Panc1 (cell line): ENCODE measurements at regions not wholly inside any gene's neighbourhood (a gene's known extent, or its start where the extent isn't known, plus 50 kb on each side); places are given as distances from the start of the nearest gene placed in this dataset.

Experiments
- POLR2AphosphoS5 ChIP-seq: IDR thresholded peaks from 2 replicates; pipeline ENCODE4 v1.6.1; 2012; ENCODE audit warnings: mild to moderate bottlenecking, low read depth, low read length, moderate library complexity
- TF ChIP-seq, protein P1 (sequence below): fragments of 450-650 bp; IDR thresholded peaks from 2 replicates; pipeline ENCODE4 v1.5.1; 2017; ENCODE audit warnings: mild to moderate bottlenecking

DNA sequence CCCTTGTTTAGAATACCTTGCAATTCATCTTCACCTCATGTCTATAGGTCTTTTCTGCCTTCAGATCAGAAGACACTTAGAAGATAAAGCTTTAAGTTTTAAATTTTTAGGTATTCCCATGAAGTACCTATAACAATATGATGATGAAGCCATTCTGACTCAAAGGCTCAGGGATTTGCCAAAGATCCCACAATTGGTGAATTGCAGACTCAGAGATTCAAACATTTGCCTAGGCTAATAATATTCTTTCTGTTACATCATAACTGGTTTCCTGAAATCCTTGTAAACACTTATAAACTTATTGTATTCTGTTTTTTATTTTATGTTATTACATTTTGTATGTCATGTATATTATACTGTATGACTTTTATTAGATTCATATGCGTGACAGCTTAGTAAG is 62.8 kb upstream of the ZFAND5 start:
- TF ChIP-seq, protein P1, sequence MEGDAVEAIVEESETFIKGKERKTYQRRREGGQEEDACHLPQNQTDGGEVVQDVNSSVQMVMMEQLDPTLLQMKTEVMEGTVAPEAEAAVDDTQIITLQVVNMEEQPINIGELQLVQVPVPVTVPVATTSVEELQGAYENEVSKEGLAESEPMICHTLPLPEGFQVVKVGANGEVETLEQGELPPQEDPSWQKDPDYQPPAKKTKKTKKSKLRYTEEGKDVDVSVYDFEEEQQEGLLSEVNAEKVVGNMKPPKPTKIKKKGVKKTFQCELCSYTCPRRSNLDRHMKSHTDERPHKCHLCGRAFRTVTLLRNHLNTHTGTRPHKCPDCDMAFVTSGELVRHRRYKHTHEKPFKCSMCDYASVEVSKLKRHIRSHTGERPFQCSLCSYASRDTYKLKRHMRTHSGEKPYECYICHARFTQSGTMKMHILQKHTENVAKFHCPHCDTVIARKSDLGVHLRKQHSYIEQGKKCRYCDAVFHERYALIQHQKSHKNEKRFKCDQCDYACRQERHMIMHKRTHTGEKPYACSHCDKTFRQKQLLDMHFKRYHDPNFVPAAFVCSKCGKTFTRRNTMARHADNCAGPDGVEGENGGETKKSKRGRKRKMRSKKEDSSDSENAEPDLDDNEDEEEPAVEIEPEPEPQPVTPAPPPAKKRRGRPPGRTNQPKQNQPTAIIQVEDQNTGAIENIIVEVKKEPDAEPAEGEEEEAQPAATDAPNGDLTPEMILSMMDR, result no peak
- TF ChIP-seq POLR2AphosphoS5, result no peak
